MM.1S (cell line): ENCODE measurements at regions not wholly inside any gene's neighbourhood (a gene's known extent, or its start where the extent isn't known, plus 50 kb on each side); places are given as distances from the start of the nearest gene placed in this dataset.
"Not testable (repeated sequence)": the region's sequence is repeated elsewhere in the genome, so short reads cannot be mapped to it uniquely, and the experiment has no call there.

Experiments used
- DNase-seq: peaks from one replicate; pipeline ENCODE4 v3.0.0-alpha.2; 2015
- H2AFZ ChIP-seq: fragments of 300-600 bp; sonication (generic); 2 replicates; pipeline ENCODE4 v1.6.0; 2016; ENCODE audit warnings: antibody characterized with exemption, low read length
- H3F3A ChIP-seq: fragments of 300-600 bp; sonication (generic); 2 replicates; pipeline ENCODE4 v1.6.1; 2016; ENCODE audit warnings: mild to moderate bottlenecking, antibody characterized with exemption, low read length, moderate library complexity, mixed read lengths; ENCODE audit not compliant: insufficient read depth
- H3K27ac ChIP-seq: fragments of 300-600 bp; sonication (generic); 2 replicates; pipeline ENCODE4 v1.5.1; 2016; ENCODE audit warnings: mild to moderate bottlenecking, low read length
- H3K27me3 ChIP-seq: fragments of 300-600 bp; sonication (generic); replicated peaks from 2 replicates; pipeline ENCODE4 v1.6.0; 2016; ENCODE audit warnings: low read length; ENCODE audit not compliant: insufficient read depth
- H3K36me3 ChIP-seq: fragments of 300-600 bp; sonication (generic); replicated peaks from 2 replicates; pipeline ENCODE4 v1.6.1; 2016; ENCODE audit warnings: mild to moderate bottlenecking, low read length, mixed read lengths; ENCODE audit not compliant: insufficient read depth
- H3K4me1 ChIP-seq: fragments of 300-600 bp; sonication (generic); 2 replicates; pipeline ENCODE4 v1.6.1; 2016; ENCODE audit warnings: low read length, mixed read lengths
- H3K4me2 ChIP-seq: fragments of 300-600 bp; sonication (generic); 2 replicates; pipeline ENCODE4 v1.6.0; 2016; ENCODE audit warnings: low read depth, low read length
- H3K4me3 ChIP-seq: fragments of 300-600 bp; sonication (generic); 2 replicates; pipeline ENCODE4 v1.5.1; 2016; ENCODE audit warnings: low read length, mixed read lengths
- H3K79me2 ChIP-seq: fragments of 300-600 bp; sonication (generic); 2 replicates; pipeline ENCODE4 v1.6.1; 2016; ENCODE audit warnings: mixed run types, low read length, mixed read lengths
- H3K9ac ChIP-seq: fragments of 300-600 bp; sonication (generic); 2 replicates; pipeline ENCODE4 v1.6.1; 2016; ENCODE audit warnings: low read length, mixed read lengths
- H3K9me2 ChIP-seq: fragments of 300-600 bp; sonication (generic); replicated peaks from 2 replicates; pipeline ENCODE4 v1.6.1; 2016; ENCODE audit warnings: mild to moderate bottlenecking, low read length, mixed read lengths; ENCODE audit not compliant: insufficient read depth
- H3K9me3 ChIP-seq: fragments of 300-600 bp; sonication (generic); replicated peaks from 2 replicates; pipeline ENCODE4 v1.6.1; 2016; ENCODE audit warnings: mild to moderate bottlenecking, low read length, mixed read lengths; ENCODE audit not compliant: insufficient read depth
- H4K20me1 ChIP-seq: fragments of 300-600 bp; sonication (generic); 2 replicates; pipeline ENCODE4 v1.6.1; 2016; ENCODE audit warnings: mild to moderate bottlenecking, low read length, moderate library complexity, mixed read lengths; ENCODE audit not compliant: insufficient read depth
- CTCF ChIP-seq: fragments of 300-600 bp; sonication (generic); IDR thresholded peaks from 2 replicates; pipeline ENCODE4 v1.5.1; 2016; ENCODE audit warnings: antibody characterized with exemption, low read length, mixed read lengths
- EZH2 ChIP-seq: fragments of 300-600 bp; sonication (generic); optimal IDR thresholded peaks from 2 replicates; pipeline ENCODE3; 2017; ENCODE audit warnings: low read depth, mild to moderate bottlenecking, antibody characterized with exemption, low read length, mixed read lengths
- EZH2phosphoT487 ChIP-seq: fragments of 300-600 bp; sonication (generic); IDR thresholded peaks from 2 replicates; pipeline ENCODE4 v1.6.1; 2018; ENCODE audit warnings: antibody characterized with exemption, low read length

GRCh38 chr11:16505481-16505880, 149.1 kb upstream of the SOX6 start:
- Histone ChIP-seq H4K20me1 (no peaks in the 10 kb centered on the region), H3K9ac (no peak overlapping the region), H3K4me3 (no peak overlapping the region), H3F3A (no peaks in the 10 kb centered on the region), H3K4me2 (no peak overlapping the region), H2AFZ (no peak overlapping the region), H3K79me2 (no peaks in the 10 kb centered on the region), H3K4me1 (no peaks in the 10 kb centered on the region), H3K27me3 (no peaks in the 10 kb centered on the region; the same call in 1 of the 2 replicates), H3K9me2 (no peaks in the 10 kb centered on the region), H3K9me3 (no peaks in the 10 kb centered on the region), H3K36me3 (no peaks in the 10 kb centered on the region), H3K27ac (no peak overlapping the region)
- no peak for DNase-seq
- TF ChIP-seq EZH2phosphoT487: no peak
- TF ChIP-seq CTCF: no peak
- no peak for TF ChIP-seq EZH2

- not testable (repeated sequence) for H3F3A ChIP-seq, H3K4me3 ChIP-seq, H3K27me3 ChIP-seq, H3K27ac ChIP-seq, H3K4me1 ChIP-seq, H3K9ac ChIP-seq, H2AFZ ChIP-seq, H4K20me1 ChIP-seq, H3K79me2 ChIP-seq, H3K9me2 ChIP-seq, DNase-seq, H3K4me2 ChIP-seq, H3K9me3 ChIP-seq, H3K36me3 ChIP-seq
Observed at GRCh38 chr11:16503891-16504290, 147.5 kb upstream of the SOX6 start.

GRCh38 chr11:16494918-16495691, 138.8 kb upstream of the SOX6 start:
- no peaks in the 10 kb centered on the region for H3K9me3 ChIP-seq
- no peak overlapping the region for H3K27ac ChIP-seq
- no peak overlapping the region for H3K4me3 ChIP-seq
- TF ChIP-seq EZH2 (no peak), CTCF (no peak), EZH2phosphoT487 (no peak)
- no peaks in the 10 kb centered on the region for H3K4me1 ChIP-seq
- H3K9me2 ChIP-seq: no peaks in the 10 kb centered on the region
- H3K36me3 ChIP-seq: no peaks in the 10 kb centered on the region
- H3F3A ChIP-seq: no peaks in the 10 kb centered on the region
- H4K20me1 ChIP-seq: no peaks in the 10 kb centered on the region
- no peaks in the 10 kb centered on the region for H3K27me3 ChIP-seq
- no peaks in the 10 kb centered on the region for H3K79me2 ChIP-seq
- no peak overlapping the region for H3K4me2 ChIP-seq
- DNase-seq: no peak
- H2AFZ ChIP-seq: no peak overlapping the region
- H3K9ac ChIP-seq: no peak overlapping the region

DNA sequence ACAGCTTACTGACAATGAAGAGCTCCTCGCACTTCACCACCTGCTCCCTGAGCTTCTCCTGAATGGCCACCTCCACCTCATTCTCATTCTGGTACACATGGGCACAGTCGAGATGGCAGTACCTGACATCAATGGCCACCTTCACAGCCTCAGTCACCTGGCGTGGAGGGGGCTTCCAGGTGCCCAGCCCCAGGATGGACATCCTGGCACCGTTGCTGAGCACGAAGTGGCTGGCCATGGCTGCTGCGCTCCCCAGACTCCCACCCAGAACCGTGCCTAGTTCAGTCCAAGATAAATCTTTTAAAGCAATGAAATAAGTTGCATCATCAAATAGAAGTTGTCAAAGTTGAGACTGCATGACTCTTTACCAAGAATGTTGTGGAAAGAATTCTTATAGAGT, 128.1 kb upstream of the SOX6 start:
- Histone ChIP-seq H3K4me2 (no peak overlapping the region), H3K27ac (no peak overlapping the region), H3K79me2 (no peaks in the 10 kb centered on the region), H2AFZ (no peak overlapping the region), H4K20me1 (no peaks in the 10 kb centered on the region), H3F3A (no peaks in the 10 kb centered on the region), H3K9ac (no peak overlapping the region), H3K9me2 (no peaks in the 10 kb centered on the region), H3K9me3 (no peaks in the 10 kb centered on the region), H3K27me3 (no peaks in the 10 kb centered on the region), H3K4me1 (no peaks in the 10 kb centered on the region), H3K4me3 (no peak overlapping the region), H3K36me3 (no peaks in the 10 kb centered on the region)
- DNase-seq: no peak
- no peak for TF ChIP-seq EZH2phosphoT487
- no peak for TF ChIP-seq EZH2
- no peak for TF ChIP-seq CTCF
